HCT116 (cell line): ENCODE measurements at regions not wholly inside any gene's neighbourhood (a gene's known extent, or its start where the extent isn't known, plus 50 kb on each side); places are given as distances from the start of the nearest gene placed in this dataset.

Experiments
- ATAC-seq: fragments of 200-7000 bp; cut with Tn5 transposase; 2 replicates; pipeline ENCODE4 v1.9.1; 2020; ENCODE audit warnings: mild to moderate bottlenecking, moderate library complexity
- BruUV-seq: library from RNA; stranded (reverse); fragments of 400-500 nt; replicated peaks from 2 replicates; lab custom pipeline; 2021; lab: Mats Ljungman, UMichigan
- CTCF ChIA-PET: fragments of 300-600 bp; sonication (Branson Sonifier 250); formaldehyde crosslinking; loops from one replicate; lab custom pipeline; 2021; ENCODE audit warnings: antibody characterized with exemption; lab: Charles Lee
- POLR2A ChIA-PET: fragments of 300-600, 350-600 bp; sonication (Branson Sonifier 250); formaldehyde crosslinking; loops from one replicate; lab custom pipeline; 2021; ENCODE audit warnings: antibody characterized with exemption; lab: Charles Lee
- RAD21 ChIA-PET, 2 experiments: fragments of 300-600 bp; sonication (Branson Sonifier 250); formaldehyde crosslinking; loops; one replicate each; lab custom pipeline; 2023; ENCODE audit warnings: low total read pairs in 2 of 2; ENCODE audit not compliant: uncharacterized antibody in 2 of 2, unreplicated experiment in 2 of 2, low non-redundant PET in 1 of 2; lab: Charles Lee
- DNase-seq: peaks from one replicate; pipeline ENCODE4 v3.0.0-alpha.2; 2010; ENCODE audit warnings: low read depth, low spot score
- H2AFZ ChIP-seq: fragments of 200-600 bp; shearing (Covaris generic), sonication (generic); 2 replicates; pipeline ENCODE4 v1.6.1; 2017; ENCODE audit warnings: low read depth, mixed run types, mixed read lengths, antibody characterized with exemption, low read length; ENCODE audit not compliant: poor library complexity, severe bottlenecking
- H3K27ac ChIP-seq: 2 replicates; pipeline ENCODE4 v1.5.1; 2012; ENCODE audit warnings: low read depth, low read length
- H3K27me3 ChIP-seq: fragments of 200-600 bp; sonication (generic); 2 replicates; pipeline ENCODE4 v1.6.1; 2016; ENCODE audit warnings: mixed run types, low read length, mixed read lengths; ENCODE audit not compliant: insufficient read depth
- H3K36me3 ChIP-seq, 2 experiments: fragments of 200-500 bp in 1 of 2; fragments of 200-600 bp in 1 of 2; sonication (Bioruptor generic) in 1 of 2; sonication (generic) in 1 of 2; 2 replicates each; pipeline versions ENCODE4 v1.5.1 to v1.6.1; 2014 to 2016; ENCODE audit warnings: low read length in 2 of 2, inconsistent platforms in 1 of 2, mixed read lengths in 1 of 2, mixed run types in 1 of 2; ENCODE audit not compliant: insufficient read depth in 2 of 2, control insufficient read depth in 1 of 2
- H3K4me1 ChIP-seq, 2 experiments: fragments of 200-600 bp in 1 of 2; sonication (generic) in 1 of 2; 2 replicates each; pipeline versions ENCODE4 v1.5.1 to v1.6.1; 2012 to 2017; ENCODE audit warnings: low read length in 2 of 2, inconsistent platforms in 1 of 2, mild to moderate bottlenecking in 1 of 2, mixed read lengths in 1 of 2, mixed run types in 1 of 2, moderate library complexity in 1 of 2; ENCODE audit not compliant: insufficient read depth in 2 of 2, control insufficient read depth in 1 of 2
- H3K4me2 ChIP-seq: fragments of 200-600 bp; sonication (generic); 2 replicates; pipeline ENCODE4 v1.6.1; 2017; ENCODE audit warnings: mixed run types, low read length, mixed read lengths
- H3K4me3 ChIP-seq, 2 experiments: fragments of 200-600 bp in 1 of 2; sonication (generic) in 1 of 2; replicated peaks in 1 of 2; 2 replicates each; pipeline ENCODE4 v1.5.1; 2011 to 2016; ENCODE audit warnings: low read length in 2 of 2, control low read depth in 1 of 2, low read depth in 1 of 2, mild to moderate bottlenecking in 1 of 2, mixed read lengths in 1 of 2, mixed run types in 1 of 2
- H3K79me2 ChIP-seq: fragments of 200-600 bp; sonication (generic); 2 replicates; pipeline ENCODE4 v1.6.1; 2017; ENCODE audit warnings: mild to moderate bottlenecking, mixed run types, low read length, moderate library complexity, mixed read lengths; ENCODE audit not compliant: insufficient read depth
- H3K9ac ChIP-seq: fragments of 200-600 bp; sonication (generic); 2 replicates; pipeline ENCODE4 v1.6.1; 2016; ENCODE audit warnings: low read length, mixed read lengths
- H3K9me2 ChIP-seq: fragments of 200-600 bp; sonication (generic), shearing (Covaris generic); 2 replicates; pipeline ENCODE4 v1.6.1; 2017; ENCODE audit warnings: mixed run types, mild to moderate bottlenecking, moderate library complexity; ENCODE audit not compliant: insufficient read depth
- H3K9me3 ChIP-seq, 2 experiments: fragments of 200-500 bp in 1 of 2; fragments of 200-600 bp in 1 of 2; sonication (Bioruptor generic) in 1 of 2; sonication (generic) in 1 of 2; 2 replicates each; pipeline ENCODE4 v1.6.1; 2014 to 2017; ENCODE audit warnings: low read length in 2 of 2, mixed read lengths in 2 of 2, inconsistent platforms in 1 of 2, low read depth in 1 of 2, mild to moderate bottlenecking in 1 of 2, mixed run types in 1 of 2, moderate library complexity in 1 of 2; ENCODE audit not compliant: control insufficient read depth in 1 of 2, insufficient read depth in 1 of 2
- H4K20me1 ChIP-seq: fragments of 200-600 bp; sonication (generic), shearing (Covaris generic); 2 replicates; pipeline ENCODE4 v1.6.1; 2017; ENCODE audit warnings: mixed run types, mild to moderate bottlenecking, moderate library complexity; ENCODE audit not compliant: insufficient read depth
- ATF3 ChIP-seq: IDR thresholded peaks from 2 replicates; pipeline ENCODE4 v1.6.1; 2012
- CBX3 ChIP-seq: IDR thresholded peaks from 2 replicates; pipeline ENCODE4 v1.6.1; 2012; ENCODE audit warnings: low read depth
- EGR1 ChIP-seq: IDR thresholded peaks from 2 replicates; pipeline ENCODE4 v1.6.1; 2012; ENCODE audit warnings: low read depth
- ELF1 ChIP-seq: IDR thresholded peaks from 2 replicates; pipeline ENCODE4 v1.6.1; 2012; ENCODE audit warnings: low read depth, borderline replicate concordance
- EZH2 ChIP-seq: fragments of 200-600 bp; sonication (generic); IDR thresholded peaks from 2 replicates; pipeline ENCODE4 v1.6.1; 2017; ENCODE audit warnings: antibody characterized with exemption, mixed run types
- EZH2phosphoT487 ChIP-seq: fragments of 200-600 bp; IDR thresholded peaks from 2 replicates; pipeline ENCODE4 v1.6.1; 2018; ENCODE audit warnings: antibody characterized with exemption, borderline replicate concordance
- FOSL1 ChIP-seq: IDR thresholded peaks from 2 replicates; pipeline ENCODE4 v1.6.1; 2012; ENCODE audit warnings: low read depth
- JUND ChIP-seq: IDR thresholded peaks from 2 replicates; pipeline ENCODE4 v1.6.1; 2012
- POLR2A ChIP-seq: IDR thresholded peaks from 2 replicates; pipeline ENCODE4 v1.7.0; 2011; ENCODE audit warnings: borderline replicate concordance; ENCODE audit not compliant: insufficient read depth, insufficient read length; ENCODE audit errors: extremely low read depth
- POLR2AphosphoS5 ChIP-seq: IDR thresholded peaks from 2 replicates; pipeline ENCODE4 v1.6.1; 2011; ENCODE audit warnings: mild to moderate bottlenecking, low read depth, low read length, moderate library complexity
- RAD21 ChIP-seq: IDR thresholded peaks from 2 replicates; pipeline ENCODE4 v1.6.1; 2012; ENCODE audit warnings: low read depth, mild to moderate bottlenecking
- SIN3A ChIP-seq: IDR thresholded peaks from 2 replicates; pipeline ENCODE4 v1.6.1; 2012; ENCODE audit warnings: low read depth
- YY1 ChIP-seq: IDR thresholded peaks from 2 replicates; pipeline ENCODE4 v1.6.1; 2011; ENCODE audit warnings: low read length, low read depth, moderate library complexity, mild to moderate bottlenecking; ENCODE audit not compliant: insufficient replicate concordance; ENCODE audit errors: extremely low read depth
- ZFX ChIP-seq: fragments of 450-650 bp; IDR thresholded peaks from 2 replicates; pipeline ENCODE4 v1.6.1; 2017
- ZNF274 ChIP-seq: fragments of 200-500 bp; sonication (Bioruptor generic); IDR thresholded peaks from 2 replicates; pipeline ENCODE4 v1.6.1; 2014; ENCODE audit warnings: mild to moderate bottlenecking, low read depth, low read length, inconsistent platforms
- intact Hi-C: fragments of 100-400 bp; cut with micrococcal nuclease; formaldehyde crosslinking; loops from 2 replicates; pipeline ENCODE4 v1.10.0; 2022
- TF ChIP-seq, protein P1 (sequence below): IDR thresholded peaks from 2 replicates; pipeline ENCODE4 v1.6.1; 2011; ENCODE audit warnings: mild to moderate bottlenecking, low read length, moderate library complexity; ENCODE audit not compliant: insufficient replicate concordance; ENCODE audit errors: extremely low read depth

DNA sequence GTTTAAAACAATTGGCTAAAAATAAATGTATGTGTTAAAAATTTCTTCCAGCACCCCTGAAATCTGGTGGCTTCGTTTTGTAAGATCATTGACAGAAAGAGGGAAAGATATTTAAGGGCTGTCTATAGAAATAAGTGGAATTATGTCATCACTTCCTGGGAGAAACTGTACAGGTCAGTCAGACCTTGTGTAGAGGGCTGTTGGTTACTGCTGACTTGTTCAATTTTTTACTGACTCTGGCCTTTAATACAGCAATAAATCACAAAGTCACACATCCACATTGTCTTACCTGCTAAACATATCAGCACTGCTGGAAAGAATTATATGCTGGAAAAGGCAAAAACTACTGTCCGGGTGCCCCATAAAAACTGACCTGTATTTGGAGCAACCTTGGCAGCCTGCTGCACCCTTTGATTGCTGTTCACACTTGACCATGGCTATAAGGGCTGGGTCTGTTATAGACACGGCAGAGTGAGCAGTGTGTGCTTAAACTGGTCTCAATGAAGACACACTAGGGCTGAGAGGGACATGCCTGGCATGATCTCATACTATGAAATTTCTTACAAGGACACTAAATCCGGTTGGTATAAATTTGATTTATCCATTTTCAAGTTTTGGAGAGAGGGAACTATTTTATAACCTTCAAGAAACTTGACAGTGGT, 162.1 kb downstream of the NHLRC3 start:
- Histone ChIP-seq H3K9ac (no peak overlapping the region), H2AFZ (no peak overlapping the region), H3K36me3 (no peaks in the 10 kb centered on the region), H3K79me2 (no peaks in the 10 kb centered on the region), H3K27ac (no peak overlapping the region), H3K4me3 (no peak overlapping the region), H3K4me2 (no peak overlapping the region), H3K27me3 (peaks cover 20% of the 10 kb centered on the region), H3K4me1 (no peaks in the 10 kb centered on the region), H3K9me2 (no peaks in the 10 kb centered on the region), H3K9me3 (no peaks in the 10 kb centered on the region), H4K20me1 (no peaks in the 10 kb centered on the region)
- intact Hi-C loops, result no loop called here
- ATAC-seq (no peak), DNase-seq (no peak)
- CTCF ChIA-PET, result no interaction called here
- no TSS peak for BruUV-seq
- RAD21 ChIA-PET, result no interaction called here
- no peak for TF ChIP-seq ATF3
- no peak for TF ChIP-seq POLR2AphosphoS5
- TF ChIP-seq YY1, result no peak
- TF ChIP-seq EGR1, result no peak
- TF ChIP-seq ZFX, result no peak
- TF ChIP-seq, all 23 proteins: peak for 0
- POLR2A ChIA-PET, result no interaction called here

GRCh38 chr13:39201180-39201579, 162.9 kb downstream of the NHLRC3 start:
- H3K27ac ChIP-seq, result no peak overlapping the region
- H3K9me3 ChIP-seq, result no peaks in the 10 kb centered on the region
- ChIA-PET CTCF (no interaction called here), POLR2A (no interaction called here), RAD21 (no interaction called here)
- H3K36me3 ChIP-seq, result no peaks in the 10 kb centered on the region
- no peak overlapping the region for H3K4me2 ChIP-seq
- H2AFZ ChIP-seq, result no peak overlapping the region
- H3K9ac ChIP-seq, result no peak overlapping the region
- DNase-seq (no peak), ATAC-seq (no peak)
- no peaks in the 10 kb centered on the region for H3K9me2 ChIP-seq
- no peak overlapping the region for H3K4me3 ChIP-seq
- no peaks in the 10 kb centered on the region for H4K20me1 ChIP-seq
- intact Hi-C loops, result no loop called here
- H3K79me2 ChIP-seq, result no peaks in the 10 kb centered on the region
- BruUV-seq, result no TSS peak
- H3K4me1 ChIP-seq, result no peaks in the 10 kb centered on the region
- peaks cover 20% of the 10 kb centered on the region for H3K27me3 ChIP-seq
- TF ChIP-seq EZH2phosphoT487 (no peak), POLR2A (no peak), YY1 (no peak), FOSL1 (no peak), JUND (no peak), POLR2AphosphoS5 (no peak), EZH2 (no peak), ZNF274 (no peak), SIN3A (no peak), RAD21 (no peak), ATF3 (no peak), CBX3 (no peak), ELF1 (no peak), ZFX (no peak)
- TF ChIP-seq, protein P1, sequence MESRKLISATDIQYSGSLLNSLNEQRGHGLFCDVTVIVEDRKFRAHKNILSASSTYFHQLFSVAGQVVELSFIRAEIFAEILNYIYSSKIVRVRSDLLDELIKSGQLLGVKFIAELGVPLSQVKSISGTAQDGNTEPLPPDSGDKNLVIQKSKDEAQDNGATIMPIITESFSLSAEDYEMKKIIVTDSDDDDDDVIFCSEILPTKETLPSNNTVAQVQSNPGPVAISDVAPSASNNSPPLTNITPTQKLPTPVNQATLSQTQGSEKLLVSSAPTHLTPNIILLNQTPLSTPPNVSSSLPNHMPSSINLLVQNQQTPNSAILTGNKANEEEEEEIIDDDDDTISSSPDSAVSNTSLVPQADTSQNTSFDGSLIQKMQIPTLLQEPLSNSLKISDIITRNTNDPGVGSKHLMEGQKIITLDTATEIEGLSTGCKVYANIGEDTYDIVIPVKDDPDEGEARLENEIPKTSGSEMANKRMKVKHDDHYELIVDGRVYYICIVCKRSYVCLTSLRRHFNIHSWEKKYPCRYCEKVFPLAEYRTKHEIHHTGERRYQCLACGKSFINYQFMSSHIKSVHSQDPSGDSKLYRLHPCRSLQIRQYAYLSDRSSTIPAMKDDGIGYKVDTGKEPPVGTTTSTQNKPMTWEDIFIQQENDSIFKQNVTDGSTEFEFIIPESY, result no peak
